ENCODE measurements at regions not wholly inside any gene's neighbourhood (a gene's known extent, or its start where the extent isn't known, plus 50 kb on each side); places are given as distances from the start of the nearest gene placed in this dataset.

GRCh38 chr6:76706086-76706485, 633.6 kb upstream of the IMPG1 start:
- H3K4me1 ChIP-seq = no peaks in the 10 kb centered on the region
- 58 to 68% methylated on average over 2 of the region's 2 CpGs for WGBS, 2 donors
- TF ChIP-seq POLR2A (IDR thresholded peaks at IDR 0.05) = no peak
- no peaks in the 10 kb centered on the region for H3K9me3 ChIP-seq
- H3K36me3 ChIP-seq = no peaks in the 10 kb centered on the region
- no peak overlapping the region for H3K4me3 ChIP-seq
- no peak for DNase-seq (ENCODE audit: low spot score in 2 of 2)
- H3K27me3 ChIP-seq = no peaks in the 10 kb centered on the region
- H3K27ac ChIP-seq = no peak overlapping the region

GRCh38 chr6:76703786-76704185, 631.3 kb upstream of the IMPG1 start:
- no peaks in the 10 kb centered on the region for H3K36me3 ChIP-seq
- TF ChIP-seq EP300 (IDR thresholded peaks at IDR 0.05) = no peak
- TF ChIP-seq CTCF (IDR thresholded peaks at IDR 0.05) = no peak
- TF ChIP-seq POLR2A (IDR thresholded peaks at IDR 0.05) = no peak
- no peak overlapping the region for H3K4me3 ChIP-seq
- no peak overlapping the region for H3K27ac ChIP-seq
- WGBS, 2 donors = 88 to 95% methylated on average over 1 of the region's 1 CpG
- H3K4me1 ChIP-seq = no peaks in the 10 kb centered on the region
- DNase-seq (ENCODE audit: low spot score in 2 of 2) = no peak
- no peaks in the 10 kb centered on the region for H3K9me3 ChIP-seq
- no peaks in the 10 kb centered on the region for H3K27me3 ChIP-seq

- no peak for DNase-seq (ENCODE audit: low spot score in 2 of 2)
Measured at GRCh38 chr6:76703285-76703684, 630.8 kb upstream of the IMPG1 start.

GRCh38 chr6:76702187-76702586, 629.7 kb upstream of the IMPG1 start:
- no peak for DNase-seq (ENCODE audit: low spot score in 2 of 2)
- WGBS, 2 donors = 75 to 95% methylated on average over 1 of the region's 1 CpG

More at GRCh38 chr6:76703285-76703684, 630.8 kb upstream of the IMPG1 start:
- Histone ChIP-seq H3K4me1 (no peaks in the 10 kb centered on the region), H3K4me3 (no peak overlapping the region), H3K27me3 (no peaks in the 10 kb centered on the region), H3K36me3 (no peaks in the 10 kb centered on the region), H3K27ac (no peak overlapping the region), H3K9me3 (no peaks in the 10 kb centered on the region)
- no peak for TF ChIP-seq CTCF (IDR thresholded peaks at IDR 0.05)
- TF ChIP-seq POLR2A (IDR thresholded peaks at IDR 0.05) = no peak
- TF ChIP-seq EP300 (IDR thresholded peaks at IDR 0.05) = no peak
- WGBS, 2 donors = 95 to 97% methylated on average over 2 of the region's 2 CpGs

GRCh38 chr6:76701610-76702009, 629.1 kb upstream of the IMPG1 start:
- no peaks in the 10 kb centered on the region for H3K9me3 ChIP-seq
- WGBS, 2 donors = 43 to 45% methylated on average over 3 of the region's 3 CpGs

More at GRCh38 chr6:76702187-76702586, 629.7 kb upstream of the IMPG1 start:
- Histone ChIP-seq H3K27me3 (no peaks in the 10 kb centered on the region), H3K4me3 (no peak overlapping the region), H3K9me3 (no peaks in the 10 kb centered on the region), H3K36me3 (no peaks in the 10 kb centered on the region), H3K27ac (no peak overlapping the region), H3K4me1 (no peaks in the 10 kb centered on the region)
- TF ChIP-seq POLR2A (IDR thresholded peaks at IDR 0.05) (no peak), CTCF (IDR thresholded peaks at IDR 0.05) (no peak), EP300 (IDR thresholded peaks at IDR 0.05) (no peak)

More at GRCh38 chr6:76701610-76702009, 629.1 kb upstream of the IMPG1 start:
- DNase-seq (ENCODE audit: low spot score in 2 of 2) = no peak
- Histone ChIP-seq H3K4me1 (no peaks in the 10 kb centered on the region), H3K27me3 (no peaks in the 10 kb centered on the region), H3K4me3 (no peak overlapping the region), H3K27ac (no peak overlapping the region), H3K36me3 (no peaks in the 10 kb centered on the region)
- TF ChIP-seq POLR2A (IDR thresholded peaks at IDR 0.05) = no peak
- no peak for TF ChIP-seq EP300 (IDR thresholded peaks at IDR 0.05)
- TF ChIP-seq CTCF (IDR thresholded peaks at IDR 0.05) = no peak
